ENCODE measurements at regions not wholly inside any gene's neighbourhood (a gene's known extent, or its start where the extent isn't known, plus 50 kb on each side); places are given as distances from the start of the nearest gene placed in this dataset.

GRCh38 chr7:69398986-69399385 is 199.3 kb upstream of the AUTS2 start:
- no peak overlapping the region for H3K4me3 ChIP-seq (ENCODE audit: low read depth in 1 of 3, low read length in 3 of 3)
- FAIRE-seq (no peak), DNase-seq (no peak)
- WGBS, 3 donors, result 81 to 85% (median 81%) methylated on average over 4 of the region's 4 CpGs
- H3K27ac ChIP-seq (ENCODE audit: low read depth in 1 of 3, low read length in 2 of 3), result no peak overlapping the region
- H3K9me3 ChIP-seq (ENCODE audit: control insufficient read depth in 2 of 2, insufficient read depth in 1 of 2, low read depth in 1 of 2, low read length in 1 of 2), result peaks cover 0 to 7% of the 10 kb centered on the region in 2 donors
- H3K4me1 ChIP-seq (ENCODE audit: control insufficient read depth in 3 of 3, insufficient read depth in 2 of 3, low read depth in 1 of 3, low read length in 2 of 3), result no peaks in the 10 kb centered on the region
- H3K27me3 ChIP-seq (ENCODE audit: control insufficient read depth in 3 of 3, insufficient read depth in 3 of 3, low read length in 3 of 3), result peaks cover 0 to 4% (median 0%) of the 10 kb centered on the region in 3 donors
- no peaks in the 10 kb centered on the region for H3K36me3 ChIP-seq (ENCODE audit: control insufficient read depth in 3 of 3, insufficient read depth in 2 of 3, low read depth in 1 of 3, low read length in 3 of 3)

- Histone ChIP-seq H3K9me3 (ENCODE audit: control insufficient read depth in 2 of 2, insufficient read depth in 1 of 2, low read depth in 1 of 2, low read length in 1 of 2) (peaks cover 0 to 4% of the 10 kb centered on the region in 2 donors), H3K36me3 (ENCODE audit: control insufficient read depth in 3 of 3, insufficient read depth in 2 of 3, low read depth in 1 of 3, low read length in 3 of 3) (no peaks in the 10 kb centered on the region), H3K4me3 (ENCODE audit: low read depth in 1 of 3, low read length in 3 of 3) (no peak overlapping the region), H3K4me1 (ENCODE audit: control insufficient read depth in 3 of 3, insufficient read depth in 2 of 3, low read depth in 1 of 3, low read length in 2 of 3) (no peaks in the 10 kb centered on the region), H3K27ac (ENCODE audit: low read depth in 1 of 3, low read length in 2 of 3) (no peak overlapping the region), H3K27me3 (ENCODE audit: control insufficient read depth in 3 of 3, insufficient read depth in 3 of 3, low read length in 3 of 3) (peaks cover 0 to 4% (median 0%) of the 10 kb centered on the region in 3 donors)
- DNase-seq (no peak), FAIRE-seq (no peak)
Measured at GRCh38 chr7:69399401-69399800, 198.9 kb upstream of the AUTS2 start.

GRCh38 chr7:69402696-69403095 is 195.6 kb upstream of the AUTS2 start:
- FAIRE-seq (no peak), DNase-seq (no peak)
- Histone ChIP-seq H3K36me3 (ENCODE audit: control insufficient read depth in 3 of 3, insufficient read depth in 2 of 3, low read depth in 1 of 3, low read length in 3 of 3) (no peaks in the 10 kb centered on the region), H3K9me3 (ENCODE audit: control insufficient read depth in 2 of 2, insufficient read depth in 1 of 2, low read depth in 1 of 2, low read length in 1 of 2) (peaks cover 0 to 4% of the 10 kb centered on the region in 2 donors), H3K27me3 (ENCODE audit: control insufficient read depth in 3 of 3, insufficient read depth in 3 of 3, low read length in 3 of 3) (peaks cover 0 to 4% (median 0%) of the 10 kb centered on the region in 3 donors), H3K4me3 (ENCODE audit: low read depth in 1 of 3, low read length in 3 of 3) (no peak overlapping the region), H3K27ac (ENCODE audit: low read depth in 1 of 3, low read length in 2 of 3) (no peak overlapping the region), H3K4me1 (ENCODE audit: control insufficient read depth in 3 of 3, insufficient read depth in 2 of 3, low read depth in 1 of 3, low read length in 2 of 3) (no peaks in the 10 kb centered on the region)
- WGBS, 3 donors, result 56 to 78% (median 67%) methylated on average over 2 of the region's 2 CpGs

- Histone ChIP-seq H3K4me1 (ENCODE audit: control insufficient read depth in 3 of 3, insufficient read depth in 2 of 3, low read depth in 1 of 3, low read length in 2 of 3) (no peaks in the 10 kb centered on the region), H3K4me3 (ENCODE audit: low read depth in 1 of 3, low read length in 3 of 3) (no peak overlapping the region), H3K27ac (ENCODE audit: low read depth in 1 of 3, low read length in 2 of 3) (no peak overlapping the region), H3K9me3 (ENCODE audit: control insufficient read depth in 2 of 2, insufficient read depth in 1 of 2, low read depth in 1 of 2, low read length in 1 of 2) (peaks cover 0 to 4% of the 10 kb centered on the region in 2 donors), H3K36me3 (ENCODE audit: control insufficient read depth in 3 of 3, insufficient read depth in 2 of 3, low read depth in 1 of 3, low read length in 3 of 3) (no peaks in the 10 kb centered on the region), H3K27me3 (ENCODE audit: control insufficient read depth in 3 of 3, insufficient read depth in 3 of 3, low read length in 3 of 3) (peaks cover 0 to 4% (median 0%) of the 10 kb centered on the region in 3 donors)
- WGBS, 3 donors, result 51 to 58% (median 56%) methylated on average over 2 of the region's 2 CpGs
- DNase-seq, result peak in 1 of 2 donors; percentile 26
- FAIRE-seq, result no peak
Measured at GRCh38 chr7:69403169-69403568, 195.1 kb upstream of the AUTS2 start.

GRCh38 chr7:69411018-69411417 is 187.3 kb upstream of the AUTS2 start:
- Histone ChIP-seq H3K4me1 (ENCODE audit: control insufficient read depth in 3 of 3, insufficient read depth in 2 of 3, low read depth in 1 of 3, low read length in 2 of 3) (peaks cover 0 to 5% (median 0%) of the 10 kb centered on the region in 3 donors), H3K27ac (ENCODE audit: low read depth in 1 of 3, low read length in 2 of 3) (no peak overlapping the region), H3K4me3 (ENCODE audit: low read depth in 1 of 3, low read length in 3 of 3) (no peak overlapping the region), H3K9me3 (ENCODE audit: control insufficient read depth in 2 of 2, insufficient read depth in 1 of 2, low read depth in 1 of 2, low read length in 1 of 2) (no peaks in the 10 kb centered on the region), H3K27me3 (ENCODE audit: control insufficient read depth in 3 of 3, insufficient read depth in 3 of 3, low read length in 3 of 3) (no peaks in the 10 kb centered on the region), H3K36me3 (ENCODE audit: control insufficient read depth in 3 of 3, insufficient read depth in 2 of 3, low read depth in 1 of 3, low read length in 3 of 3) (no peaks in the 10 kb centered on the region)
- FAIRE-seq, result no peak
- 79 to 83% (median 82%) methylated on average over 7 of the region's 7 CpGs for WGBS, 3 donors
- no peak for DNase-seq

- FAIRE-seq (no peak), DNase-seq (no peak)
- Histone ChIP-seq H3K36me3 (ENCODE audit: control insufficient read depth in 3 of 3, insufficient read depth in 2 of 3, low read depth in 1 of 3, low read length in 3 of 3) (no peaks in the 10 kb centered on the region), H3K4me3 (ENCODE audit: low read depth in 1 of 3, low read length in 3 of 3) (no peak overlapping the region), H3K4me1 (ENCODE audit: control insufficient read depth in 3 of 3, insufficient read depth in 2 of 3, low read depth in 1 of 3, low read length in 2 of 3) (peaks cover 0 to 5% (median 0%) of the 10 kb centered on the region in 3 donors), H3K27me3 (ENCODE audit: control insufficient read depth in 3 of 3, insufficient read depth in 3 of 3, low read length in 3 of 3) (no peaks in the 10 kb centered on the region), H3K9me3 (ENCODE audit: control insufficient read depth in 2 of 2, insufficient read depth in 1 of 2, low read depth in 1 of 2, low read length in 1 of 2) (no peaks in the 10 kb centered on the region), H3K27ac (ENCODE audit: low read depth in 1 of 3, low read length in 2 of 3) (no peak overlapping the region)
- 73 to 77% (median 75%) methylated on average over 8 of the region's 8 CpGs for WGBS, 3 donors
Measured at GRCh38 chr7:69411466-69411865, 186.8 kb upstream of the AUTS2 start.

- WGBS, 3 donors, result 8 to 26% (median 11%) methylated on average over 9 of the region's 9 CpGs
- peaks cover 0 to 5% (median 0%) of the 10 kb centered on the region in 3 donors for H3K4me1 ChIP-seq (ENCODE audit: control insufficient read depth in 3 of 3, insufficient read depth in 2 of 3, low read depth in 1 of 3, low read length in 2 of 3)
- no peak overlapping the region for H3K4me3 ChIP-seq (ENCODE audit: low read depth in 1 of 3, low read length in 3 of 3)
- FAIRE-seq (no peak), DNase-seq (peak; percentile 88 to 93)
- H3K27ac ChIP-seq (ENCODE audit: low read depth in 1 of 3, low read length in 2 of 3), result peak overlapping the region in 1 of 3 donors; percentile 82
- peaks cover 0 to 4% of the 10 kb centered on the region in 2 donors for H3K9me3 ChIP-seq (ENCODE audit: control insufficient read depth in 2 of 2, insufficient read depth in 1 of 2, low read depth in 1 of 2, low read length in 1 of 2)
- no peaks in the 10 kb centered on the region for H3K36me3 ChIP-seq (ENCODE audit: control insufficient read depth in 3 of 3, insufficient read depth in 2 of 3, low read depth in 1 of 3, low read length in 3 of 3)
- H3K27me3 ChIP-seq (ENCODE audit: control insufficient read depth in 3 of 3, insufficient read depth in 3 of 3, low read length in 3 of 3), result no peaks in the 10 kb centered on the region
Measured at GRCh38 chr7:69412331-69413146, 185.7 kb upstream of the AUTS2 start.

GRCh38 chr7:69414555-69414954 is 183.7 kb upstream of the AUTS2 start:
- no peak for FAIRE-seq
- H3K27ac ChIP-seq (ENCODE audit: low read depth in 1 of 3, low read length in 2 of 3), result no peak overlapping the region

More at GRCh38 chr7:69414555-69414954, 183.7 kb upstream of the AUTS2 start:
- DNase-seq, result no peak
- peaks cover 0 to 10% of the 10 kb centered on the region in 2 donors for H3K9me3 ChIP-seq (ENCODE audit: control insufficient read depth in 2 of 2, insufficient read depth in 1 of 2, low read depth in 1 of 2, low read length in 1 of 2)
- no peaks in the 10 kb centered on the region for H3K27me3 ChIP-seq (ENCODE audit: control insufficient read depth in 3 of 3, insufficient read depth in 3 of 3, low read length in 3 of 3)
- H3K36me3 ChIP-seq (ENCODE audit: control insufficient read depth in 3 of 3, insufficient read depth in 2 of 3, low read depth in 1 of 3, low read length in 3 of 3), result no peaks in the 10 kb centered on the region
- 85 to 92% (median 88%) methylated on average over 5 of the region's 5 CpGs for WGBS, 3 donors
- peaks cover 0 to 5% (median 0%) of the 10 kb centered on the region in 3 donors for H3K4me1 ChIP-seq (ENCODE audit: control insufficient read depth in 3 of 3, insufficient read depth in 2 of 3, low read depth in 1 of 3, low read length in 2 of 3)
- H3K4me3 ChIP-seq (ENCODE audit: low read depth in 1 of 3, low read length in 3 of 3), result no peak overlapping the region

Data from small intestine (tissue), 7 donors.